RKO (cell line): ENCODE measurements at regions not wholly inside any gene's neighbourhood (a gene's known extent, or its start where the extent isn't known, plus 50 kb on each side); places are given as distances from the start of the nearest gene placed in this dataset.
A peak's percentile ranks its signal among the peaks of the same experiment; 100 is the strongest.
"Not testable (repeated sequence)": the region's sequence is repeated elsewhere in the genome, so short reads cannot be mapped to it uniquely, and the experiment has no call there.

Source experiments
- DNase-seq: peaks from one replicate; pipeline ENCODE4 v3.0.0-alpha.2; 2016; ENCODE audit warnings: low spot score

GRCh38 chr9:86575825-86576525 is 221.8 kb upstream of the TUT7 start:
- no peak for DNase-seq

- no peak for DNase-seq
These were observed 220.9 kb upstream of the TUT7 start for GRCh38 chr9:86575137-86575536.

DNA sequence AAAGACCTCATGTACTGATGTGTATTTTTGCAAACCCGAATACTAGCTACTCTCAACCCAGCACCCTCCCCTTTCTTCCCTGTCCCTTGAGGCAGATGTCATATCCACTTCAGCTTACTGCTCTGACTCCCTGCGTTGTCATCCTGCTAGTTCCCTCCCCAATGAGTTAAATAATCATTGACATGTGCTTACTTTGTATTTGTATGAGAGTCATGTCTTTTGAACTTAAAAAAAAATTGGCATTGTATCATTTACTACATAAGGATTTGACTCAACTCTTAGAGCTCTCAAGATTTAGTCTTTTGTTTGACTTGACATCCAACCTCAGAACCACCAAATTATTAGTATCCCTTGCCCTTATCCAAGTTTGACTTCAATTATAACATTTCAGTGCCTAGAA is 219.7 kb upstream of the TUT7 start:
- peak; percentile 23 for DNase-seq

DNA sequence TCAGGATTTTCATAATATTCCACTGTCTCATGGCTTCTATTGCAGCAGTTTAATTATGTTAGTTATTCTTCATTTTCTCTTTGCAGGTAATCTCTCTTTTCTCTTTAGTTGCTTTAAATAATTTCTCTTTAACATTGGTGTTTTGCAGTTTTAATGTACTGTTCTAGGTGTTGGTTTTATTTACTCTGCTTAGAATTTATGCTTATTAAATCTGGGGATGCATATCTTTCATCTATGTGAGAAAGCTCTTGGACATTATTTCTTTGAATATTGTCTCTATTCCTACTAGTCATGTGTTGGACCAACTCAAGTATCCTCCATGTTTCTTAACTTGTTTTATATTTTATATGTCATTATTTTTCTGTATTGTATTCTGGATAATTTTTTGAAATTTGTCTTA is 218.7 kb upstream of the TUT7 start:
- DNase-seq: no peak

DNA sequence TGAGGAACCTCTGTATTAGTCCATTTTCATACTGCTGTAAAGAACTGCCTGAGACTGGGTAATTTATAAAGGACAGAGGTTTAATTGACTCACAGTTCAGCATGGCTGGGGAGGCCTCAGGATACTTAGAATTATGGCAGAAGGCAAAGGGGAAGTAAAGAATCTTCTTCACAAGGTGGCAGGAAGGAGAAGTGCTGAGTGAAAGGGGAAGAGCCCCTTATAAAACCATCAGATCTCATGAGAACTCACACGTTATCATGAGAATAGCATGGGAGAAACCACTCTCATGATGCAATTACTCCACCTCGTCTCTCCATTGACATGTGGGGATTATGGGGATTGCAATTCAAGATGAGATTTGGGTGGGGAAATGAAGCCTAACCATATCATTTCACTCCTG is 211.4 kb upstream of the TUT7 start:
- not testable (repeated sequence) for DNase-seq

DNA sequence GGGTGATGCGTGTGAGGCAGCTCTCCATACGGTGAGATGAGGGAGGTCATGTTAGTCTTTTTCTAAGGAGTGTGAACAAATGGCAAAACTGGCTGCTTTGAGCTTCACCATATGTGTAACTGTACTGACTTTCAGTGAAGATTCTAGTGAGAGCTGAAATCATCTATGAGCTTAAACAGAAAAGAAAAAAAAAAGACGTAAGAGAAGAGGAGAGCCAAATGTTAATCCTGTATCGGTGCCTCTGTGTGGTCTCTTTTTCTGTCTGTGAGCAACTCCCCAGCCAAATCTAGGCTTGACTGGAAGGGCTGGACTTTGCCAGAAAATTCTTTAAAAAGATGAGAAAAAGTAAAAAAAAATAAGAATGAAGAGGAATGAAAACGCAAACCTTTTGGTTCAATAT is 209.7 kb upstream of the TUT7 start:
- DNase-seq: no peak

DNA sequence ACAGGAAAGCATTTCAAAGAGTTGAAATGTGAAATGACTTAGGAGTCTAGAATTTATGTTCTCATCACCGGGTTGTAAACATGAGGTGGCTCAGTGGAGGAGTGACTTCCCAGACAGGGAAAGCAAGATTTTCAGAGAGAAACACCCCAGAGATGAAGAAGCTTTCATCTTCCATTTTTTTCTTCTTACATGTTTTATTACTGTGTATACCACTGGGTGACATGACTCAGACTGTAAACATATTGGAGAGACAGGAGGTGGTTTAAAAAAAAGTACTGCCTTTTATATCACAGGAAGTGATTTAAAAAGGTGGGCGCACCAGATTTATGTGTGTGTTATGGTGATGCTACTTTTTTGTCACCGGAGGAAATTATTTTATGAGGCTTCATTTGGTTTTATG is 209.1 kb upstream of the TUT7 start:
- DNase-seq: peak; percentile 46

GRCh38 chr9:86562691-86563090 is 208.5 kb upstream of the TUT7 start:
- no peak for DNase-seq

DNA sequence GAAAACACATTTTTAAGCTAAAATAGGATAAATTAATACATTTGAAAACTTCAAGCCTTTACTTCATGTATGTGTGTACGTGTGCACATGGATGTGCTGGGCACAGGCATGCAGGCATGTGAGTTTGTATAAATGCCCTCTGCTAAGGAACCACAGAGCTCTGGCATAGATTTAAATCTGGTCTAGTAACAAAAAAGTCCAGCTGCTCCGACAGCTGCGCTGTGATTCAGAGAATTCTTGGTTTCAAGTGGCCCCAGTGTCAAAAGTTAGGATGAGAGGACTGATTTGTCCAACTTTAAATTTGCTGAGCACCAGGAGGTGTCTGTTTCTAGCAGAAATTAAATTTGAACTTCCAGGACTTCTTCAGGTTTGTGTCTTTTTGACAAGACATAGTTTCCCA is 203.7 kb upstream of the TUT7 start:
- no peak for DNase-seq

- no peak for DNase-seq
These were observed 203.0 kb upstream of the TUT7 start for GRCh38 chr9:86557063-86557766.

DNA sequence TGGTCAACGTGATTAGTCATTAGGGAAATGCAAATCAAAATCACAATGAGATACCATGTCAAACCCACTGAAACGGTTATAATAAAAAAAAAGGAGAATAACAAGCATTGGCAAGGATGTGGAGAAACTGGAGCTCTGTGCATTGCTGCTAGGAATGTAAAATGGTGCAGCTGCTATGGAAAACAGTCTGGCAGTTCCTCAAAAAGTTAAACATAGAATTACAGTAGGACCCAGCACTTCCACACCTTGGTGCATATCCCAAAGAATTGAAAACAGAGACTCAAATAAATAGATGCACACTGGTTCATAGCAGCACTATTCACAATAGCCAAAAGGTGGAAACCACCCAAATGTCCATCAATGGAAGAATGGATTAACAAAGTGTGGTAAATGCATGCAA is 201.5 kb upstream of the TUT7 start:
- no peak for DNase-seq

DNA sequence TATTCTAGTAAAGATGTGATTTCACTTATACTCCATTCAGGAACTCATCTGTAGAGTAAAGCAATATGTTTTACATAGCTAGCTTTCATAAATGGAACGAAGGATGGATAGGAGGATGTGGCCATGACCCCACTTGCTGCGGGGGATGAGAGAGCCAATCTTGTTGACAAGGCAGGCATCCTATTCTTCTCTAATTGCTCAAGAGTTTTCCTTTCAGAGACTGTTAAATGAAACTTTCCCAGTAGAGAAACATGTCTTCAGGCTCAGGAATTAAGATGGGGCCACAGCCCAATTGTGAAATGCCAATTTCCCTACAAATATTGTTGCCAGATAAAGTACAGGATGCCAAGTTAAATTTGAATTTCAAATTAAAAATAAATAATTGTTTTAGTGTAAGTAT is 196.2 kb upstream of the TUT7 start:
- DNase-seq: no peak

- no peak for DNase-seq
These were observed 195.7 kb upstream of the TUT7 start for GRCh38 chr9:86549920-86550319.

GRCh38 chr9:86549401-86549811 is 195.2 kb upstream of the TUT7 start:
- DNase-seq: peak; percentile 52

GRCh38 chr9:86548220-86548619 is 194.0 kb upstream of the TUT7 start:
- no peak for DNase-seq

DNA sequence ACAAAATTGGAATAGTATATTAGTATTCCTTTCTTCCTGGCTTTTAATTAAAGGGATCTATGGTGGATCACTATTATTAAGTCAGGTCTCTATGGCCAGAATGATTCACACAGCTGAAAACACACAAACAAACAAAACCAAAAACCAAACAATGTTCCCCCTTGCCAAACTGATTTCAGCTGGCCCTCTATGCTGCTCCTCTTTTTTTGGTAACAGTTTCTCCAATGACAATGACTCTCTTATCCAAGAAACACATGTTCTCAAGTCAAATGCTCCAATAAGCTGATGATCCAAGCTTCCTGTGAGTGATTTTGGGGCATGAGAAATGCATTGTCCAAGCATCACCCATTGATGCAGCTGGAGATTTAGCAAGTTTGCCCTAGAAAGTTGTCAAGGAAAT is 193.4 kb upstream of the TUT7 start:
- DNase-seq: no peak

DNA sequence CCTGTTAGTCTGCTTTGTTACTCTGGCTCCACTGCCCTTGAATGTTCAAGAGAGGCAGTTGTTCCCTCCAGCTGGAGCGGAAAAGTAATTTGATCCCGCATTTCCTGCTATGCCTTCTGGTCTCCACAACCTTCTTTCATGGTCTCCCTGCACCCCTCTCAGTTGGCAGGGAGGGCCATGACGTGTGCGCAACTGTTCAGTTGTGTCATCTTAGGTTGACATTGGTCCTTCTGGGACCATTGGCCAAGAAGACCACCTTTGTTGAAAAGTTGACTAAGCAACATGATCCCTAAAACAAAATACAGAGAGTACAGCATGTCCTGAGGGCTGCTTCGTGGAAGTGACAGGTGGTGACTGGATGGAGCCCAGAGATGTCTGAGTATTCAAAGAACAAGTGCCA is 192.5 kb upstream of the TUT7 start:
- DNase-seq: no peak

DNA sequence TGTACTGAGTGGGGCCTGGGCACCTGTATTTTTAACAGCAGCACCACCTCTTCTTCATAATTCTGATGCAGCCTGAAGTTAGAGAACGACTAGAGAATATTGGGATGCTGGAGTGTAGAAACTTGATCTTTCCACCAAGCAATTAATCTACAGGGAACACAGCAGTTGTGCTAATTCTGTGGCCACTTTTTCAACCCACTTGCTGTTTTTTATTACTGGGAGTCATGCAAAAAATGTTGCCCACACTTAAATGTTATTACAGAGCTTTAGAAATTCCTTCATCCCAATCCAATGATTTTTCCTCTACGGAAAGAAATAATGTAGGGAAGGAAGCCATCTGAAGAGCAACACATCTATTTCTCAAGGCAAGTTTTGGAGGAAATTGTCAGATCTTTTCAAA is 190.9 kb upstream of the TUT7 start:
- DNase-seq: no peak

GRCh38 chr9:86541014-86541570 is 186.9 kb upstream of the TUT7 start:
- DNase-seq: no peak

DNA sequence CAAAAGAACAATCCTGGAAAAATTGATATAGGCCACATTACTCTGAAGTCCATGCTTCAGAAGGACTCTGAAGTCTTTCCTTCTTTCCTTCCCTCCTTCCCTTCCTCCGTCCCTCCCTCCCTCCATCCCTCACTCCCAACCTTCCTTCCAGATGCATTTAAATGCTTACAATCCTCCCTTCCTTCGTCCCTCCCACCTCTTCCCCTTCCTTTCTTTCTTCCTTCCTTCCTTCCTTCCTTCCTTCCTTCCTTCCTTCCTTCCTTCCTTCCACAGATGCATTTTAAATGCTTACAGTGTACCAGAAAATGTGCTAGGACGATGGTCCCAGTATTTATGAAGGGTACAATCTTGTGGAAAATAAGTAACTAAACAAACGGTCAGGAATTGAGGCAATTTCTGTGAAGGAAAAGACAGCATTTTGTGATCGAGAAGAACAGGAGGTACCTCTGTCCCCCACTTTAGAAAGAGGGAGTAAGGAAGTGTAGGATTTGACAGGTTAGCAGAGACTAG is 181.3 kb upstream of the TUT7 start:
- DNase-seq: no peak

GRCh38 chr9:86534572-86535258 is 180.5 kb upstream of the TUT7 start:
- DNase-seq: no peak

DNA sequence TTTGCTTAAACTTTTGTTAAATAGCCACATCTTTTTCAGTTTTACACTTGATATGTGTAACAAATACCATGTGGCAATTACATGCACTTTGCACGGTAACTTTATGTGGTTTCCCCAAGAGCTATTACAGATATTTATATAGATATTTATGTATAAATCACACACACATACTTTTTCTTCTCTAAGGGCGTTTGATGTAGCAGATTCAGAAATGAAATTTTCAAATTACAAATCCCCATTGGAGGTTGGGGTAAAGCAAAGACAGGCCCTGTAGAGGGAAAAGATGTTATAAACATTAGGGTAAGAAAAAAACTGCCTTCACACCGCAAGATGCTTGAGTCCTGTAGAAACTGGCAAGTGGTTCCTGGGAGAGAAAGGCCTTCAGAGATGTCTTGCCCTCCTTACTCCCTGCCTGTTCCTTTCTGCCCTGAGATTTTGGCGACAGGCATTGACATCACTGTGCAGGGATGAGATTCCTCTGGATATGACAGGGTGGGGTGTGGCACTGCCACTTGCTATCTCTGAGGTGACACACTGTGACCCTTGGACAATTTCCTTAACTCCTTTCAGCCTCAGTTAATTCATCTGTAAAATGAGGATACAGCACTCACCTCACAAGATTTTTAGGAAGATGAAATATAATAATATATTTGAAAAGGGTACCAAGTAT is 177.9 kb upstream of the TUT7 start:
- no peak for DNase-seq
